BE2C (cell line): ENCODE measurements at regions not wholly inside any gene's neighbourhood (a gene's known extent, or its start where the extent isn't known, plus 50 kb on each side); places are given as distances from the start of the nearest gene placed in this dataset.

Experiments used
- DNase-seq: peaks from one replicate; pipeline ENCODE4 v3.0.0-alpha.2; 2020
- H3K27me3 ChIP-seq: fragments of 250-450 bp; sonication (Bioruptor Pico); 2 replicates; pipeline ENCODE4 v1.5.1; 2020; ENCODE audit warnings: mild to moderate bottlenecking
- H3K36me3 ChIP-seq: fragments of 250-450 bp; sonication (Bioruptor Pico); 2 replicates; pipeline ENCODE4 v1.5.1; 2020; ENCODE audit warnings: mild to moderate bottlenecking
- H3K4me1 ChIP-seq: fragments of 250-450 bp; sonication (Bioruptor Pico); 2 replicates; pipeline ENCODE4 v1.5.1; 2020
- H3K4me3 ChIP-seq: 2 replicates; pipeline ENCODE4 v1.5.1; 2011; ENCODE audit warnings: low read depth, low read length
- H3K9me3 ChIP-seq: fragments of 250-450 bp; sonication (Bioruptor Pico); 2 replicates; pipeline ENCODE4 v1.5.1; 2020
- TF ChIP-seq, protein P1 (sequence below): IDR thresholded peaks from 2 replicates; pipeline ENCODE4 v1.5.1; 2012; ENCODE audit warnings: mild to moderate bottlenecking, low read depth, low read length

DNA sequence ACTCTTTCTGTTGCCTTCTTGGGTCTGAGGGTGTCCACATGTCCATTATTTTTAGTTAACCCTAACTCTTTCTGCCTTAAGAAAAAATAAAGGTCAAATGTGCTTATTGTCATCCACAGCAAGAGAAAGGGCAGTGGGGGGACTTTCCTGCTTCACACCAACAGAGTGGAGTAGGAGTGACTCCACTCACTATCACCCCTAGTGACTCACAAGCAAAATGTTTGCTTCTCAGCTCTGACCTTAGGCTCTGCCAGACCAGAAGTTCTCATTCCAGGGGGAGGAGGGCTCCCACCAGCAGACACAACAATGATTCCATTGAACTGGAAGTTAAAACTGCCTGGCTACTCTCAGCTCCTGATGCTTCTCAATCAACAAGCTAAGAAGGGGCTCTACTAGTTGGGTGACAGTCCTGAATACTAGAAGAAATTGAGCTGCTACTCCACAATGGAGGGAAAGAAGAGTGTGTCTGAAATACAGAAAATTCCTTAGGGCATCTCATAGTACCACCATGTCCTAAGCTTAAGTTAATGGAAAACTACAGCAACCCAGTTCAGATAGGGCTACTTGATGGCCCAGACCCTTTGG, 83.9 kb upstream of the AFDN start:
- Histone ChIP-seq H3K9me3 (no peaks in the 10 kb centered on the region), H3K4me1 (no peaks in the 10 kb centered on the region), H3K27me3 (no peaks in the 10 kb centered on the region), H3K36me3 (no peaks in the 10 kb centered on the region), H3K4me3 (no peak overlapping the region)
- TF ChIP-seq, protein P1, sequence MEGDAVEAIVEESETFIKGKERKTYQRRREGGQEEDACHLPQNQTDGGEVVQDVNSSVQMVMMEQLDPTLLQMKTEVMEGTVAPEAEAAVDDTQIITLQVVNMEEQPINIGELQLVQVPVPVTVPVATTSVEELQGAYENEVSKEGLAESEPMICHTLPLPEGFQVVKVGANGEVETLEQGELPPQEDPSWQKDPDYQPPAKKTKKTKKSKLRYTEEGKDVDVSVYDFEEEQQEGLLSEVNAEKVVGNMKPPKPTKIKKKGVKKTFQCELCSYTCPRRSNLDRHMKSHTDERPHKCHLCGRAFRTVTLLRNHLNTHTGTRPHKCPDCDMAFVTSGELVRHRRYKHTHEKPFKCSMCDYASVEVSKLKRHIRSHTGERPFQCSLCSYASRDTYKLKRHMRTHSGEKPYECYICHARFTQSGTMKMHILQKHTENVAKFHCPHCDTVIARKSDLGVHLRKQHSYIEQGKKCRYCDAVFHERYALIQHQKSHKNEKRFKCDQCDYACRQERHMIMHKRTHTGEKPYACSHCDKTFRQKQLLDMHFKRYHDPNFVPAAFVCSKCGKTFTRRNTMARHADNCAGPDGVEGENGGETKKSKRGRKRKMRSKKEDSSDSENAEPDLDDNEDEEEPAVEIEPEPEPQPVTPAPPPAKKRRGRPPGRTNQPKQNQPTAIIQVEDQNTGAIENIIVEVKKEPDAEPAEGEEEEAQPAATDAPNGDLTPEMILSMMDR = no peak
- DNase-seq = no peak

DNA sequence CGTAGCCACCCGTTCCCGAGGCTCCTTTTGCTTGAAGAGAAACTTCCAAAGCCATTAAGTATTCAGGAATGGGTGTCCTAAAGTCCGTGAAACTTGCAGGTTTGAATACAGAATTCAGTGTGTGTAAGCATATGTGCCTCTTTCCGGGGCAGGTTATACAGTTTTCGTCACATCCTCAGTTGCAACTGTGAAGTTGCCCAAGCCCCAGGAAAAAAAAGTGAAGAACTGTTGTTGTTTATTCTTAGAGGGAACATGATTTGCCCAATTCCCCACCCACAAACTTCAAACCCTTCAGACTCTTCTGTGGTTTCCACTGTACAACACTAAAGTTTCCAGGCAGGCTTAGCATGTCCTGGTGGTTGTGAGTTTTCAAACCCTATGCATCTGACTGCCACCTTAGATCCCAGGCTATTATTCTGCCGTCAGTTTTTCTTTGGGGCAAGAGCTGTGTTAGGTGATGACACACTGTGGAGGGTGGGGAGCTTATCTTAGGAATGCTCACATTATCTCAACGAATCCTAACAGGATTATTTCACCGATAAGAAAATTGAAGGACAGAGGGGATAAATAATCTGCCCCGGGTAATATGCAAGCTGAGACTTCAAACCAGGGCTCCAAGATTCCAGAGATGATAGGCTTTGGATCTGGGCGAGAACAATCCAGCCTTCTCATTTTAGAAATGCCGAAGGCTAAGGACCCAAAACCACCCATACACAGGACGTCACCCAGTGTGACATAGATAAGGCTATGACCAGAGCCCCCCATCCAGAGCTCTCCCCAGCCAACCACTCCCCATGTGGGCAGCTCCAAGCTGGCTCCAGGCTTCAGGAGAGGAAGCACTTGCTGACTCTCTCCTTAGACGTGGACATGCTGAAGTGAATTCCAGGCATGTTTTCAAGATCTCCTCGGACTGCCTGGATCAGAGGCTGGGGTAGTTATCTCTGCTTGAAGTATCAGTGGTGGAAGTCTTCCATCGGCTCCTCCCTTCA, 81.7 kb upstream of the AFDN start:
- Histone ChIP-seq H3K9me3 (no peaks in the 10 kb centered on the region), H3K27me3 (no peaks in the 10 kb centered on the region), H3K36me3 (no peaks in the 10 kb centered on the region), H3K4me3 (no peak overlapping the region), H3K4me1 (no peaks in the 10 kb centered on the region)
- no peak for DNase-seq
- TF ChIP-seq, protein P1 = no peak

DNA sequence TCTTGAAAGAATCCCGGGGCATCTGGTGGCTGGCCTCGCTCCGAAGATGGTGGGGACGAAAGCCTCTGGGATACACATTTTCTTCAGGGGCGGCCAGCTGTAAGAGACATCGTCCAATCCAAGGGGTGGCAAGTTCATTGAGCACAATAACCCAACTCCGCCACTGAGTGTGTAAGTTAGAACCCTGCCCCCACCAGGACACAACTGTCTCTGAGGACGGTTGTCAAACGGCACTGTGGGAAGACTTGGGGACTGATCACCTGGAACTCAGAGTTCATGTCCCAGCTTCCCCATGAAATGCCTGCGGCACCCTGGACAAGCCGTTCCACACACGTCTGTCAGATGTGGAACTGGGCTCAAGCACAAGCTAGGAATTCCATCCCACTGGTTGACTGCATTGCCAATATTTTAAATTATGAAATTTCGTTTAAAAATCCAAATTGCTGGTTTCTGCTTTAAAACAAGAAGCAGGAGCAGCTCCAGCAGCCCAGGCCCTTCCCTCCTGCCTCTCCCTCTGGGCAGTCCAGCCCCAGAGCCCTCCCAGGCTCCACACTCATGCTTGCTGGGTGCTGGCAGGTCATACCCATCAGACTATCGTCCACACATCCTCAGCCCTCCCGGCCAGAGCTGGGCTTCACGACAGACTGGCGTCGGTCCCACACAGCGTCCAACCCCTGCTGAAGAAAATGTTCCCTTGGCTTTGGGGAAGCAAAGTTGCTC, 80.9 kb upstream of the AFDN start:
- Histone ChIP-seq H3K27me3 (no peaks in the 10 kb centered on the region), H3K4me3 (no peak overlapping the region), H3K36me3 (no peaks in the 10 kb centered on the region), H3K4me1 (no peaks in the 10 kb centered on the region), H3K9me3 (no peaks in the 10 kb centered on the region)
- TF ChIP-seq, protein P1 = no peak
- DNase-seq = no peak

DNA sequence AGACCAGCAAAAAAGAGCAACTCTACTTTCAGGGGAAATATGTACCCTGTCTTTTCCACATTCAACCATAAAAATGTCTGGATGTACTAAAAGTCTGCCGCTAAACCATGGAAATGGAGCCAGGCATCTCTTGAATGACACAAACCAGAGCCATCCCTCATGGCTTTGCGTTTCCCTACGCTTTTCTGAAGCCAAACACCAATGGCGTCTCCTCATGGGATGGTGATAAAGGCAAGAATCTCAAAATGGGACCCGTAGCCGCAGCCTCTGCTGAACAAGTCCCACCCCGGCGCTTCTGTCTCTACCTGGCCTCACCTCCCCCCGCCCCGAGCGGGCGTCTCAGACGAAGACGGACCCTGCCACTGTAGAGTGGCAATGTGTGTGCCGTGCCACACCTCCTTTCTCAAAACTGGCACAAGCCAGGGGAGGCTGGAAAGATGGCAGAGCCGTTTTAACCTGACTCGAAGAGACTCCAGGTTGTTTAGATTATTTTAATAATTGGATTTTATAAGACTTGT, 80.3 kb upstream of the AFDN start:
- Histone ChIP-seq H3K4me1 (no peaks in the 10 kb centered on the region), H3K36me3 (no peaks in the 10 kb centered on the region), H3K4me3 (no peak overlapping the region), H3K27me3 (no peaks in the 10 kb centered on the region), H3K9me3 (no peaks in the 10 kb centered on the region)
- TF ChIP-seq, protein P1 = no peak
- no peak for DNase-seq

DNA sequence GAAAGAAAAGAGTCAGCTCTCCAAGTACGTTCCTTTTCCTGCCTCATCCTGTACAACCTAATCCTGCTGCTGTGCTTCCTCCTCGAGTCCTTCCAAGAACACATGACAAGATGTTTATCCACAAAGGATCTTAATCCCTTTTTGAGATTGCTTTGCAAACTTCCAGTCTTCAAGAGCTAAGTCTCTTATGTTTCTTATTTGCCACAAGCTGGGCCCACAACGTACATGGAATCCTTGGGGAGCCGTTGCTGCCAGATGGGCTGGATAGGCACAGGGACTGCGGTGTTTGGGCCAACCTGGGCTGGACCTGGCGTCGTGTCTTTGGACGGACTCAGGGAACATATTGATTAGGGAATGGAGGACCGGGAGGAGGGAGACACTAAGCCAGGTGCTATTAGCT, 79.7 kb upstream of the AFDN start:
- TF ChIP-seq, protein P1 = no peak
- no peak for DNase-seq
- no peaks in the 10 kb centered on the region for H3K27me3 ChIP-seq
- H3K9me3 ChIP-seq = no peaks in the 10 kb centered on the region
- H3K4me1 ChIP-seq = no peaks in the 10 kb centered on the region
- H3K4me3 ChIP-seq = no peak overlapping the region
- no peaks in the 10 kb centered on the region for H3K36me3 ChIP-seq
